BLaER1 (cell line): ENCODE measurements at regions not wholly inside any gene's neighbourhood (a gene's known extent, or its start where the extent isn't known, plus 50 kb on each side); places are given as distances from the start of the nearest gene placed in this dataset.

Source experiments
- H3K27ac ChIP-seq: shearing (Covaris generic); formaldehyde crosslinking; 2 replicates; pipeline ENCODE4 v1.8.1; 2022
- H3K27me3 ChIP-seq: shearing (Covaris generic); formaldehyde crosslinking; 2 replicates; pipeline ENCODE4 v1.8.1; 2022
- H3K36me3 ChIP-seq: shearing (Covaris generic); formaldehyde crosslinking; 2 replicates; pipeline ENCODE4 v1.8.1; 2022
- H3K4me1 ChIP-seq: shearing (Covaris generic); formaldehyde crosslinking; 2 replicates; pipeline ENCODE4 v1.8.1; 2022
- H3K4me2 ChIP-seq: shearing (Covaris generic); formaldehyde crosslinking; 2 replicates; pipeline ENCODE4 v1.8.1; 2022
- H3K4me3 ChIP-seq: shearing (Covaris generic); formaldehyde crosslinking; 2 replicates; pipeline ENCODE4 v1.8.1; 2022
- H3K9ac ChIP-seq: shearing (Covaris generic); formaldehyde crosslinking; 2 replicates; pipeline ENCODE4 v1.8.1; 2022
- H3K9me3 ChIP-seq: shearing (Covaris generic); formaldehyde crosslinking; 2 replicates; pipeline ENCODE4 v1.8.1; 2022
- H4K20me1 ChIP-seq: shearing (Covaris generic); formaldehyde crosslinking; 2 replicates; pipeline ENCODE4 v1.8.1; 2022
- Cebpa-rat ChIP-seq: shearing (Covaris generic); IDR thresholded peaks from 2 replicates; pipeline ENCODE4 v1.8.1; 2022

DNA sequence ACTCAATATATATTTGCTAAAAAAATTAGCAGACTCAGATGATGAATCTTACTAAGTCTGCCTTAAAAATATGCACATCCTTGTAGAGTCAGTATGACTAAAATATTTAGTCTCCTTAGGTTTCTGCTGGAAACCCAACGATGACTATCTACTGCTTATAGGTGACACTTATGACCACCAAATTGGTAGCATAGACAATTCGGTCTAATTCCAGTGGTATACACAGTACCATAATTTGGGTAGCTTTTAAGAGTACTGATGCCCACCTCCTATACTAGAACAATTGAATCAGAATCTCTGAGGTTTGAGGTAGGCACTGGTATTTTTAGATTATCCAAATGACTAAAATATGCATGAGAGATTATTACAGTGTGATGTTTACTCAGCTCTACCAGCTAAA lies 740.8 kb upstream of the ZEB2 start:
- H3K36me3 ChIP-seq, result no peaks in the 10 kb centered on the region
- H3K4me1 ChIP-seq, result peaks cover 11% of the 10 kb centered on the region
- no peak overlapping the region for H3K9ac ChIP-seq
- H3K9me3 ChIP-seq, result no peaks in the 10 kb centered on the region
- no peak overlapping the region for H3K27ac ChIP-seq
- H3K4me2 ChIP-seq, result no peak overlapping the region
- no peak for TF ChIP-seq Cebpa-rat
- H3K27me3 ChIP-seq, result no peaks in the 10 kb centered on the region
- H3K4me3 ChIP-seq, result no peak overlapping the region
- H4K20me1 ChIP-seq, result no peaks in the 10 kb centered on the region

DNA sequence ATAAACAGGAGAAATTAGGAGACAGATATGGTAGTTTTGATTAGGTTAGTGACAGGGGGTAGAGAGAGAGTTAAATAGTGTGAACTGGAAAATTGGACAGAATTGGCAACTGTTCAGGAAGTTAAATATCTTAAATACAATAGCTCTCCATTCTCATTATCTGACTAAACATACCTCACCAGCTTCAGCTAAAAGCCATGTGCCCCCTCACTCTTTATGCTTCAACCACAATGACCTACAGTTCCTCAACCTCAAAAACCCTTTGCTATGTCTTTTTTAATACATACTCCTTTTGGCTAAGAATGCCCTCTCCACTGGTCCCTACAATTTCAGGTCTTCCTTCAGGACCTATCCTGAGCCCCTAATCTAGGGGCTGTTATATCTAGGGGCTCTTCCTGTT lies 740.2 kb upstream of the ZEB2 start:
- H3K9me3 ChIP-seq, result no peaks in the 10 kb centered on the region
- no peaks in the 10 kb centered on the region for H3K36me3 ChIP-seq
- no peak overlapping the region for H3K27ac ChIP-seq
- H3K4me2 ChIP-seq, result no peak overlapping the region
- no peaks in the 10 kb centered on the region for H4K20me1 ChIP-seq
- no peak for TF ChIP-seq Cebpa-rat
- no peak overlapping the region for H3K4me3 ChIP-seq
- H3K4me1 ChIP-seq, result peaks cover 11% of the 10 kb centered on the region
- no peaks in the 10 kb centered on the region for H3K27me3 ChIP-seq
- no peak overlapping the region for H3K9ac ChIP-seq

DNA sequence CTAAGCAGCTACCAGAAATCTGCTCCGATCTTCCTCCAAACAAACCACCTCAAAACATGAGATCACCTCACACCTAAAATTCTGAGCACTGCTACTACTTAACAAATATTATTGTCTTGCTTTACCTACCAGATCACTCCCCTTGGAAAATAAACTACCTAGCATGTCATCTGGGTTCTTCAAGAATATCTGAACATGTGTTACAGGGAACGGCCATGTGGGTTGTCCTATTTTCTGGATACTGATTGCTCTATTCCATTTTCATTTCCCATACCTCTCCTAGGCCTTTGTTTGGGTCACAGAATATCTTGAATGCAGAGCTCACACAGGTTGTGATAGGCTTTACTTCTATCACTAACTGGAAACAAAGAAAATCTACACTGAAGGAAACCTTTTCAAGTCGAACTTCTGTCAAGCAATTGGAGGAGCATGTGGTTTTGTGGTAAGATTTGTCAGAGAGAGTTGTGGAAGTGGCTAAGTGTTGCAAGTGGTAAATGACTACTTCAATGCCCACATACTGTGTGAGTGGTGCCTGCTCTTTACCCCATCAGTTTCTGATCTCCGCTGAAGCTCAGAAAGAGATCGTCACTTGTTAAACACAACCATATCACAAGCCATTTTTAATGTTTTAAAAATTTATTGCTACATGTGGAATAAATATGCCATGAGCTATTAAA lies 739.1 kb upstream of the ZEB2 start:
- Histone ChIP-seq H3K36me3 (no peaks in the 10 kb centered on the region), H3K4me2 (peak overlapping the region; percentile 32), H3K27ac (no peak overlapping the region), H3K9me3 (no peaks in the 10 kb centered on the region), H4K20me1 (no peaks in the 10 kb centered on the region), H3K9ac (no peak overlapping the region), H3K4me3 (no peak overlapping the region), H3K4me1 (peaks cover 11% of the 10 kb centered on the region), H3K27me3 (no peaks in the 10 kb centered on the region)
- no peak for TF ChIP-seq Cebpa-rat

DNA sequence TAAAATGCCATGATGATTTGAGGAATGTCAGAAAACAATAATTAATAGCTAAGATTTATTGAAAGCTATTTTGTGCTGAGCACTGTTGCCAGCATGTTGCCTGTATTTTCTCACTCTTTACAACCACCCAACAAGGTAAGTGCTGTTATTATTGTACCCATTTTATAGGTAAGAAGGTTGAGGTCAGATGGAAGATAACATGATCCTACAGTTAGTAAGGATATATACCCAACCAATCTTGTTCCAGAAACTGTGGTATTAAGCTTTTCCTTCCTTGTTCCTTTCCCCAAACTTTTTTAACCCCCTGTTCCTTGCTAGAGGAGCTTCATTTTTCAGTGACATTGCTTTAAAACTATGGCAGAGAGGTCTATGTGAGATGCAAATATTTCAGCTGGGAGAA lies 738.0 kb upstream of the ZEB2 start:
- no peak for TF ChIP-seq Cebpa-rat
- H3K36me3 ChIP-seq, result no peaks in the 10 kb centered on the region

DNA sequence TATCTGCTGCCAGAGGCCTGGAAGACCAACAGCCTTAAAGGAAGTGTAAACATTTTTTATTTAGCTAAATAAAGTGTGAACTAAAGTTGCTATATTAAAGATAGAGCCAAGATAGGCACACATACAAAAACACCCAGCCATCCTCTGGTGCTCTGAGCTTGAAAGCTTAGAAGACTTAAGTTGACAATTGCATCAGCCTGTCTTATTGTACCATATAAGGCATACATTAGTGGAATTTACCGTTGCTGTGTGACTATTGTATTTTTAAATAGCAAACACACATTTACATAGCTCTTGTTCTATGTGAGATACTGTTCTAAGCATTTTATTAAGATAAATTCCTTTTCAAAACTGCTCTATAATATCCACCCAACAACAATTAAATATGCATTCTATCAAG lies 736.6 kb upstream of the ZEB2 start:
- H3K27ac ChIP-seq, result no peak overlapping the region
- H3K9ac ChIP-seq, result no peak overlapping the region
- no peak overlapping the region for H3K4me2 ChIP-seq
- TF ChIP-seq Cebpa-rat, result no peak
- no peak overlapping the region for H3K4me3 ChIP-seq
- H3K27me3 ChIP-seq, result no peaks in the 10 kb centered on the region
- H3K9me3 ChIP-seq, result no peaks in the 10 kb centered on the region
- H3K36me3 ChIP-seq, result no peaks in the 10 kb centered on the region
- no peaks in the 10 kb centered on the region for H4K20me1 ChIP-seq
- peaks cover 18% of the 10 kb centered on the region for H3K4me1 ChIP-seq

More for the DNA sequence above, 738.0 kb upstream of the ZEB2 start:
- Histone ChIP-seq H3K27ac (no peak overlapping the region), H3K9me3 (no peaks in the 10 kb centered on the region), H3K27me3 (no peaks in the 10 kb centered on the region), H3K4me1 (peaks cover 11% of the 10 kb centered on the region), H3K4me3 (no peak overlapping the region), H3K4me2 (no peak overlapping the region), H3K9ac (no peak overlapping the region), H4K20me1 (no peaks in the 10 kb centered on the region)

DNA sequence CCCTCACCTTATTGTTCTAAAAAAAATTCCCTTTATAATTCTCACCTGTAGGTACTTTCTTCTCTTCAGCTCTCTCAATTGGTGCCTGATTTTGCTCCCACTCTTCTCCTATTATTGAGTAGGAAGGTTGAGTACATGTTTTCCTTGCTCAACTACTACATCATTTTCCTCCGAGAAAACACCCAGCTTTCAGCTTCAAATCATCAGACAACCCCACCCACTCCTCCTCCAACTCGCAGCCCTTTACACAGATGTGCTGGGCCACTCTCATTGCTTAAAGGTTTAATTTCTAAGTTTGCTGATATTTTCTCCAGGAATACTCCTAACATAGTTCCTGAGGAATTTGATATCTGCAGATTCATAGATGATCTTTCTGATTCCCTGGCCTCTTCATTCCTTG lies 734.4 kb upstream of the ZEB2 start:
- H3K4me2 ChIP-seq, result no peak overlapping the region
- no peak overlapping the region for H3K4me3 ChIP-seq
- TF ChIP-seq Cebpa-rat, result no peak
- no peaks in the 10 kb centered on the region for H4K20me1 ChIP-seq
- no peaks in the 10 kb centered on the region for H3K36me3 ChIP-seq
- H3K9me3 ChIP-seq, result no peaks in the 10 kb centered on the region
- no peak overlapping the region for H3K27ac ChIP-seq
- H3K27me3 ChIP-seq, result no peaks in the 10 kb centered on the region
- peaks cover 13% of the 10 kb centered on the region for H3K4me1 ChIP-seq
- no peak overlapping the region for H3K9ac ChIP-seq

DNA sequence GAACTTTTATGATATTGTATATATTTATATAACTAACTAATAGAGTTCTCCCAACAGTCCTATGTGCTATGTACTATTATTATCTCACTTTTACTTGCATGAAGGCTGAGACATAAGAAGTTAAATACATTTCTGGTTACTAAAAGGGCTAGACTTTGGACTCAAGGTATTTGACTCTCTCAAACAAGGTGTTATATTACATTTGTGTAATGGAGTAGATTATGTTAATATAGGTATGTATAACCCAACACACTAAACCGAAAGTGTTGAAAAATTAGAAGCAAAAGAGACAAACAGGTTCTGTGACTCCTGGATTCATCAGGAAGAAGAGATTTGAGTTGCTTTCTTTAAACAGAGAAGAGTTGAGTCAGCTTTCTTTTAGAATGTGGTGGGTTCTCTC lies 733.6 kb upstream of the ZEB2 start:
- no peak overlapping the region for H3K27ac ChIP-seq
- no peaks in the 10 kb centered on the region for H3K36me3 ChIP-seq
- H3K4me1 ChIP-seq, result peaks cover 7% of the 10 kb centered on the region; the same call in 1 of the 2 replicates
- TF ChIP-seq Cebpa-rat, result no peak
- no peak overlapping the region for H3K4me3 ChIP-seq
- H3K9me3 ChIP-seq, result no peaks in the 10 kb centered on the region
- H3K9ac ChIP-seq, result no peak overlapping the region
- no peaks in the 10 kb centered on the region for H4K20me1 ChIP-seq
- no peaks in the 10 kb centered on the region for H3K27me3 ChIP-seq
- H3K4me2 ChIP-seq, result no peak overlapping the region

DNA sequence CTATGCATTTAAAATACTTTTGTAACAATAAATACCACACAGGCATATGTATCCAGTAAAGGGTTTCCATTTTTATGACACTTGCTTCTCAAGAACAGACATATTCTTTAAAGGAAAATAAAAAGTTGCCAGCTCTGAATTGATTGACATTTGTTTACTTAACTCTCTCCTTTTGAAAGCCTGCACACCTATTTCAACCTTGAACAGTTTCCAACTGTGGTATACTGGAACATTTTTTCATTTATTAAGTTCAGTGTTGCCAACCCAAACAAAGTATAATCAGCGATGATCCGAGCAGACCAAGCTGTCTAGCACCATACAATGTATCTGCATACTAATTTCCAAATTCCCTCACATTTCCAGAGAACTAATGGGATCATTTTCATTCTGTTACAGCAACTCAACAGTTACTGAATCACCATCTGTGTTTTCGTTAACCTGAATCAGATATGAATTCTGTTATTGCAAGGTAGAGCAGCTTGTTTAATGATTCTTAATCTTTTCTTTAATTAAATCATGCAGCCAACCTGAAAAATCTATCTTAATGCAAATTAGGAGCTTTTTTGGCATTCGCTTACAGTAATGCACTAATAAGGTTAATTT lies 725.5 kb upstream of the ZEB2 start:
- Histone ChIP-seq H3K27me3 (no peaks in the 10 kb centered on the region), H4K20me1 (no peaks in the 10 kb centered on the region), H3K9ac (no peak overlapping the region), H3K4me2 (no peak overlapping the region), H3K27ac (no peak overlapping the region), H3K36me3 (no peaks in the 10 kb centered on the region), H3K9me3 (no peaks in the 10 kb centered on the region), H3K4me1 (no peaks in the 10 kb centered on the region), H3K4me3 (no peak overlapping the region)
- TF ChIP-seq Cebpa-rat, result no peak

DNA sequence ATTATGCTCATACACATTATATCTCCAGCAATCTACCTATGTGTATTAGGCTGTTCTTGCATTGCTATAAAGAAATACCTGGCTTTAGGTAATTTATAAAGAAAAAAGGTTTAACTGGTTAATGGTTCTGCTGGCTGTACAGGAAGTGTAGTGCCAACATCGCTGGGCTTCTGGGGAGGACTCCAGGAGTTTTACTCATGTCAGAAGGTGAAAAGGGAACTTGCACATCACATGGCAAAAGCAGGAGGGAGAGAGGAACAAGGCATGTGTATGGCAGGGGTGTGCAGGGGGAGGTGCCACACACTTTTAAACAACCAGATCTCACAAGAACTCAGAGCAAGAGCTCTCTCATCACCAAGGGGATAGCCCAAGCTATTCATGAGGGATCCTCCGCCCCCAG lies 715.4 kb upstream of the ZEB2 start:
- H3K36me3 ChIP-seq, result no peaks in the 10 kb centered on the region
- no peaks in the 10 kb centered on the region for H3K9me3 ChIP-seq
- H3K4me3 ChIP-seq, result no peak overlapping the region
- no peak for TF ChIP-seq Cebpa-rat
- no peaks in the 10 kb centered on the region for H3K4me1 ChIP-seq
- no peak overlapping the region for H3K4me2 ChIP-seq
- no peaks in the 10 kb centered on the region for H3K27me3 ChIP-seq
- no peak overlapping the region for H3K9ac ChIP-seq
- H3K27ac ChIP-seq, result no peak overlapping the region
- no peaks in the 10 kb centered on the region for H4K20me1 ChIP-seq

DNA sequence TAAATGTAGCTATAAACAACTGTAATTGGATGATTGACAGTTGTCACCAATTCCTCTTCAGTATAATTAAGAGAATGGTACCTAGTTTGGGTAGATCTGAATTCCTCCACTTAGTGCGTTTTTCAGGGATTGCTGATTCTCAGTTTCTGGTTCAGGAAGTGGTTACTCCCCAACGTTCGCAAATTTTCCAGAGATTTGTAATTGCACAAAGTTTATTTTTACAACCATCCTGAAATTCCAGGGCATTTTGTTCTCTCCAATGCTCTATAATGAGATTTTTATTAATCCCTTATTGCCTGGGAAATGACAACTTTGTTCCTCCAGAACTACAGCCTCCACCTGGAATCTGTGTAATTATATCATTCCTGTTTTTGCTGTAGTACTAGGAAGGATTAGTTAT lies 710.6 kb upstream of the ZEB2 start:
- Histone ChIP-seq H3K36me3 (no peaks in the 10 kb centered on the region), H3K9me3 (no peaks in the 10 kb centered on the region), H3K9ac (no peak overlapping the region), H3K4me1 (no peaks in the 10 kb centered on the region), H3K27ac (no peak overlapping the region), H4K20me1 (no peaks in the 10 kb centered on the region), H3K4me2 (no peak overlapping the region), H3K4me3 (no peak overlapping the region), H3K27me3 (no peaks in the 10 kb centered on the region)
- no peak for TF ChIP-seq Cebpa-rat
